Motor neuron (in vitro differentiated cells): ENCODE measurements at regions not wholly inside any gene's neighbourhood (a gene's known extent, or its start where the extent isn't known, plus 50 kb on each side); places are given as distances from the start of the nearest gene placed in this dataset.
A peak's percentile ranks its signal among the peaks of the same experiment; 100 is the strongest.

Experiments
- ATAC-seq, 8 experiments: fragments of 200-7000 bp; cut with Tn5 transposase; replicated peaks in 6 of 8; 2 replicates each; pipeline ENCODE4 v1.8.0; 2021; ENCODE audit warnings: mild to moderate bottlenecking in 8 of 8, moderate library complexity in 8 of 8
- H3K27ac ChIP-seq, 2 donors: fragments of 250-450 bp; sonication (Bioruptor Pico); 2 replicates each; pipeline ENCODE4 v1.9.0; 2021; ENCODE audit warnings: antibody characterized with exemption in 2 of 2, mild to moderate bottlenecking in 2 of 2, moderate library complexity in 1 of 2
- H3K4me1 ChIP-seq, 2 donors: fragments of 250-450 bp; sonication (Bioruptor Pico); replicated peaks in 1 of 2; 2 replicates each; pipeline ENCODE4 v1.6.1; 2021; ENCODE audit warnings: antibody characterized with exemption in 2 of 2, mild to moderate bottlenecking in 2 of 2, moderate library complexity in 1 of 2
- H3K4me3 ChIP-seq, 5 donors: fragments of 250-450 bp; sonication (Bioruptor Pico); 2 replicates each; pipeline ENCODE4 v1.9.0; 2021; ENCODE audit warnings: antibody characterized with exemption in 5 of 5, mild to moderate bottlenecking in 5 of 5, moderate library complexity in 4 of 5
- WGBS, 10 experiments: fragments of 450-650 bp; shearing (Covaris generic); methylation state at CpG; one replicate each; pipeline ENCODE4 v1.0.0; 2022; 5-methylcytosine and 5-hydroxymethylcytosine counted together
- in situ Hi-C, 9 experiments: fragments of 400-800 bp; cut with MboI; loops; one replicate each; pipeline ENCODE4 v1.15.0; 2021; ENCODE audit warnings: low sequenced_read_pairs in 9 of 9, low pct_unique_long_range_greater_than_20kb in 2 of 9; ENCODE audit not compliant: unreplicated experiment in 9 of 9

DNA sequence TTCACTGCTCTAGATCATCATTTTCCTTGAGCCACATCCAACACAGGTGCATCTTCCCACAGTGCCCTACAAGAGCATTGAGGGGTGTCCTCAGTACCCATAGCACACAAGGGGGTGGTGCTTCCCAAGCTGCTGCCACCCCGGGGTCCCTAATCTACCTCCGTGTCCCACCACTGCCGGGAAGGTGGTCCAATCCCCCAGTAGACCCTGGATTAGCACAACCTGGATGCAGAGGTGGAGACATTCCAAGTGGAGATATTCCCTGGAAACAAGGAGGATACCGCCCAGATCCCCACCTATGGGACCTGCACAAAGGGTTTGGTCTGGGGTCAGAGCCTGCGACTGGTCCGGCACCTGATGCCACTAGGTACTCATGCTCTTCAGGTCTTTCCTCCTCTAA is 284.8 kb upstream of the PPP2R2D start:
- in situ Hi-C loops, result no loop called here
- no peak for ATAC-seq
- Histone ChIP-seq H3K27ac (no peak overlapping the region), H3K4me3 (no peak overlapping the region), H3K4me1 (peaks cover 8 to 15% of the 10 kb centered on the region in 2 donors)
- 53 to 94% (median 92%) methylated on average over 2 to 5 of the region's 6 CpGs; no CpG with 5 or more reads in 7 of the 10 experiments for WGBS, 10 experiments

DNA sequence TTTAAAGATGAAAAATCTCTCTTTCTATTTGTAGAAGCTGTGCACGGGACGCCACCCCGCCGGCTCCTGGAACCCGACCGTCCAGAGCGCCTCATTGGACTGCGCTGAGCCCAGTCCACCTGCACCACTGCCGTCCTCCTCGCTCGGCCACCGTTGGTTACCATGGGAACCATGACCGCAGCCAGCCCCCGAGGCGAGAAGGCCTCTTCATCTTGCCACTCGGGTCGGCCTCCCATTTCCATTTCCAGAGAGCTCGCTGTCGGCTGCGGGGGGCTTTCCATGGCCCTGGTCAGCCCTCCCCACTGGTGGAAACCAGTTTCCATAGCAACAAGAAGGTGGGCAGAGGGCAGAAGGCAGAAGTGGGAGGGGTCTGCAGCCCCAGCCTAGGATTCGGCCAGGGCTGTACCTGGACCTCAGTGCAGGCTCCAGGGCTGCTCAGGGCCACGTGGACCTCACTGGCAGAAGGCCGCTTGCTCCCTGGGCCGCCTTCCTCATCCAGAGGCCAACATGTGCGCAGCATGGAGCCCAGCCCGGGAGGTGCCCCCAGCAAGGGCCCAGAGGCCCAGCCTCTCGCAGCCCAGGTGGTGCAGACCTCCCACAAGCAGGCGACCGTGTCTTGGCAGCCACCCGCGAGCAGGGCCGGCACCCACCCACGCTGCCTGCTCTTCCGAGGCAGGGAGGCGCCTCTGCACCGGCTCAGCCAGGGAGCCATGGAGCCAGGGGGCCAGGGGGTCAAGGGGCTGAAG is 283.5 kb upstream of the PPP2R2D start:
- Histone ChIP-seq H3K27ac (peak overlapping the region; percentile 72), H3K4me3 (no peak overlapping the region), H3K4me1 (peaks cover 8 to 15% of the 10 kb centered on the region in 2 donors)
- ATAC-seq, result peak in 5 of 8 experiments; percentile 81 to 96 (median 91)
- WGBS, 10 experiments, result 0 to 48% (median 33%) methylated on average over 1 to 16 of the region's 36 CpGs; no CpG with 5 or more reads in 5 of the 10 experiments
- in situ Hi-C loops, result no loop called here

GRCh38 chr10:131618587-131619267 is 282.1 kb upstream of the PPP2R2D start:
- ATAC-seq, result no peak
- Histone ChIP-seq H3K4me1 (peaks cover 8 to 15% of the 10 kb centered on the region in 2 donors), H3K4me3 (no peak overlapping the region), H3K27ac (no peak overlapping the region)
- in situ Hi-C loops, result no loop called here
- WGBS, 10 experiments, result 28 to 100% methylated on average over 2 to 5 of the region's 21 CpGs; no CpG with 5 or more reads in 8 of the 10 experiments

DNA sequence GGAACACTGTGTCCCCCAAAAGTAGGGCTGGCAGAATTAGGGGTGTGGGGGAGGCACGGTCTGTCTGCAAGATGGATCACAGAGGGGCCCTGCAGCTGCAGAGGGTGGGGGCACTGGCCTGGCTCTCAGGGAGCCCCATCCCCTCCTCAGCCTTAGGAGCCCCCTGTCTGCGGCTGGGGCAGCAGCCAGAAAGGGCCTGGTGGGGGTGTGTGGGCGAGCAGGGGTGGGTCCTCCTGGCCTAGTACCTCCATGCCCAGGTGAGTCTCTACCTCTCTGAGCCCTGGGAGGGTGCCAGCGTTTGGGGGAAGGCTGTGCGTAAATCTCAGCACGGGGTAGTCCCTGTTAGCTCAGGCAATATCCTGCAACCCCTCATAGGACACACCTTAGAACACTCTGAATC is 280.5 kb upstream of the PPP2R2D start:
- no peak overlapping the region for H3K27ac ChIP-seq
- in situ Hi-C loops, result no loop called here
- ATAC-seq, result no peak
- peaks cover 8 to 15% of the 10 kb centered on the region in 2 donors for H3K4me1 ChIP-seq
- H3K4me3 ChIP-seq, result no peak overlapping the region
- no CpG with 5 or more reads among the region's 6 CpGs for WGBS, 10 experiments

- WGBS, 10 experiments, result 94 to 95% methylated on average over 2 to 4 of the region's 7 CpGs; no CpG with 5 or more reads in 8 of the 10 experiments
- in situ Hi-C loops, result no loop called here
- Histone ChIP-seq H3K4me3 (no peak overlapping the region), H3K27ac (no peak overlapping the region), H3K4me1 (peaks cover 8 to 15% of the 10 kb centered on the region in 2 donors)
- no peak for ATAC-seq
Measured at GRCh38 chr10:131620904-131621303, 279.9 kb upstream of the PPP2R2D start.

- peak in 1 of 8 experiments; percentile 21 for ATAC-seq
- 11 to 88% (median 79%) methylated on average over 1 to 15 of the region's 22 CpGs; no CpG with 5 or more reads in 2 of the 10 experiments for WGBS, 10 experiments
- in situ Hi-C loops, result no loop called here
Measured at GRCh38 chr10:131621784-131622624, 278.8 kb upstream of the PPP2R2D start.

GRCh38 chr10:131625041-131625440 is 275.8 kb upstream of the PPP2R2D start:
- ATAC-seq, result no peak
- H3K27ac ChIP-seq, result no peak overlapping the region
- H3K4me1 ChIP-seq, result no peaks in the 10 kb centered on the region
- WGBS, 10 experiments, result no CpG with 5 or more reads among the region's 26 CpGs
- H3K4me3 ChIP-seq, result no peak overlapping the region
- in situ Hi-C loops, result no loop called here

More at GRCh38 chr10:131621784-131622624, 278.8 kb upstream of the PPP2R2D start:
- Histone ChIP-seq H3K27ac (no peak overlapping the region), H3K4me3 (no peak overlapping the region), H3K4me1 (peaks cover 8 to 13% of the 10 kb centered on the region in 2 donors)

DNA sequence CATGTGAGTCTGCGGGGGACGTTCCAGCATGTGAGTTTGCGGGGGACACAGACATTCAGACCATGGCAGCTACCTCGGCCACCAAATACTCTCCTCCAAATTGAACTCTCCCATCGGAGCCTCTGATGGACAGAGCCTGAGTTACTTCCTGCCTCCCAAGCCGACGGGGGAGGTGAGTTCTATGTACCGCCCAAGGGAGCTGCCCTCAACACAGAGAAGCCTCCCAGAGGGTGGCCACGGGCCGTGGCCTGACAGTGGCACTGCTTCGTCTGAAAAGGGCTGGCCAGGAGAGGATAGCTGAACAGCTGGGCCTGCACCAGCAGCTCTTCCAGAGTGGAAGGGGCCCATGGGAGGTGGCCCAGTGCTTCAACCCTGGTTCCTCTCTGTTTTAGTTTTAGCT is 274.5 kb upstream of the PPP2R2D start:
- WGBS, 10 experiments, result no CpG with 5 or more reads among the region's 11 CpGs
- H3K4me1 ChIP-seq, result no peaks in the 10 kb centered on the region
- in situ Hi-C loops, result no loop called here
- ATAC-seq, result no peak
- no peak overlapping the region for H3K4me3 ChIP-seq
- no peak overlapping the region for H3K27ac ChIP-seq

DNA sequence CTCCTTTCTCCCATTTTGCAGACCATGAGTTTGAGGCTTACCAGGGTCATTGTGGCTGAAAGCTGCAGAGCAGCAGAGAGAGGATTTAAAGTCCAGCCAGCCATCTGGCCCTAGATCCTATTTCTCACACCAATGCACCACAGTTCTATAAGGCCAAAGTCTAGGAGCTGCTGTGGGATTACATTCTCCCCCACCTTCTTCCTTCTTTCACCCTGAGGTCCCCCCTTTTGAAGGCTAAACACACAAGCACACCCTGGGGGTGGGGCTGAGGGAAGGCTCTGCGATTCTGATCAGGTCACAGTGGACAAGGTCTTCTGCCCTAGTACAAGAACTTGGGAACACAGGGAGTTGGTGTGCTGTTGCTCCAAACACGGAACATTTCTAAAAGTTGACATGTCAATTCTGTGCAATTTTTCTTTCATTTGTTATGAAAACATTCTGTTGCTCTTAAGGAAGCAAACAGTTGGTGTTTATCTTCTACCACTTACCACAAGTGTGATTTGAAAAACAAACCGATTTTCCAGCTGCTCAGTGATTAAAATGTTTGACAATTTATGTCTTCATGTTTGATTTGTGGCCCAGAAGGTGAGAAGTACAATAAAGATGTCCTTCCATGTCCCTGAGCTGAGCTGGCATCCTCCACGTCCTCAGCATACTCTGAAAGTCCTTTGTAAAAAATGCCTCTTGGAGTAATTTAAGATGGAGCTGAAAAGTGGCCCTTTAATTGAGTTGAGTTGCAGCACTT is 271.6 kb upstream of the PPP2R2D start:
- in situ Hi-C loops, result no loop called here
- Histone ChIP-seq H3K27ac (no peak overlapping the region), H3K4me1 (no peaks in the 10 kb centered on the region), H3K4me3 (no peak overlapping the region)
- no peak for ATAC-seq
- 0 to 68% (median 29%) methylated on average over 1 to 4 of the region's 4 CpGs for WGBS, 10 experiments

GRCh38 chr10:131630772-131631258 is 270.0 kb upstream of the PPP2R2D start:
- ATAC-seq, result no peak
- in situ Hi-C loops, result no loop called here
- Histone ChIP-seq H3K4me3 (no peak overlapping the region), H3K4me1 (no peaks in the 10 kb centered on the region), H3K27ac (no peak overlapping the region)
- WGBS, 10 experiments, result 0 to 90% (median 70%) methylated on average over 1 to 6 of the region's 7 CpGs; no CpG with 5 or more reads in 3 of the 10 experiments

- no peak for ATAC-seq
- Histone ChIP-seq H3K4me3 (no peak overlapping the region), H3K4me1 (no peaks in the 10 kb centered on the region), H3K27ac (no peak overlapping the region)
- 0 to 84% (median 80%) methylated on average over 2 to 14 of the region's 14 CpGs; no CpG with 5 or more reads in 4 of the 10 experiments for WGBS, 10 experiments
- in situ Hi-C loops, result no loop called here
Measured at GRCh38 chr10:131631619-131632018, 269.2 kb upstream of the PPP2R2D start.

DNA sequence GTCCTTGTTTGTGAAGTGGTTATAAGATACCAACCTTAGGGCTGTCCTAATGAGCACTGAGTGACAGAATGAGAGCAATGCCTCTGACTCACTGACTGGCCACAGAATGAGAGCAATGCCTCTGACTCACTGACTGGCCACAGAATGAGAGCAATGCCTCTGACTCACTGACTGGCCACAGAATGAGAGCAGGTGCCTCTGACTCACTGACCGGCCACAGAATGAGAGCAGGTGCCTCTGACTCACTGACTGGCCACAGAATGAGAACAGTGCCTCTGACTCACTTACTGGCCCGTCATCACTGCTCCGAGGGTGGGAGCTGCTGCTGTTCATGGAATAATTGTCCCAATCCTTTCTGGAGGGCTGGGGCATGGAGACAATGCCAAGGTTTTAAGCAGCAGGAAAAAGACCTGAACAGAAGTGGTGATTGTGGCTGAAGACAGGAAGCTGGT is 265.2 kb upstream of the PPP2R2D start:
- Histone ChIP-seq H3K4me1 (no peaks in the 10 kb centered on the region), H3K27ac (no peak overlapping the region), H3K4me3 (no peak overlapping the region)
- in situ Hi-C loops, result no loop called here
- 14 to 35% (median 33%) methylated on average over 1 to 2 of the region's 3 CpGs; no CpG with 5 or more reads in 7 of the 10 experiments for WGBS, 10 experiments
- ATAC-seq, result peak in 5 of 8 experiments; percentile 51 to 97 (median 92)
